GM21367 (cell line): ENCODE measurements at regions not wholly inside any gene's neighbourhood (a gene's known extent, or its start where the extent isn't known, plus 50 kb on each side); places are given as distances from the start of the nearest gene placed in this dataset.
"Not testable (repeated sequence)": the region's sequence is repeated elsewhere in the genome, so short reads cannot be mapped to it uniquely, and the experiment has no call there.

ENCODE experiments used
- ATAC-seq: cut with Tn5 transposase; IDR thresholded peaks from one replicate; pipeline ENCODE4 v1.9.1; 2021; ENCODE audit not compliant: unreplicated experiment

DNA sequence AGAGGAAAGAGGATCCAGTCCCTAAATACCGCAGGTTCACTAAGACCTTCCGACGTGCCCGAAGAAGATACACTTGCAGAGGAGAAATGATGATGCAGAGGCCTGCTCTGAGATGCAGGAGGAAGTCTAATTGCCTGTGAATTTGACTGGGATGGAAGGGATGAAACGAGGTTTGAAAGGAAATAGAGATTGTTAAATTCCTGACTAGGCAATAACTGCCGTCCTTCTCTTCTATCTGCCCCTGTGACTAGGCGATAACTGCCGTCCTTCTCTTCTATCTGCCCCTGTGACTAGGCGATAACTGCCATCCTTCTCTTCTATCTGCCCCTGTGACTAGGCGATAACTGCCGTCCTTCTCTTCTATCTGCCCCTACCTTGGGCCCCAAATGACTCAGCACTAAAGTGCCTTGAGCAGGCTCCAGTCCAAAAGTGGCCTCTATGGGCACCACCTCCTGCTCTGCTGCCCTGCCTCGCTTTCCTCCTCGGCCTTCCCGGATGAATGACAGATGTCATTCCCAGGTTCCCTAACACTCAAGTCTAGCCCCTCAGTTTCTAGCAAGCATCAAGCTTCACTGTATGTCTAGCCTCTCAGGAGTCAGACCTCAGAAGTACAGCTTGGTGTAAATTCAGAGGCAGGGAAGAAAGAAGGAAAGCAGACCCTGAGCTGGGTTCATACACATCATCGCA, 189.1 kb downstream of the FOXD4L6 start:
- ATAC-seq, result not testable (repeated sequence)

DNA sequence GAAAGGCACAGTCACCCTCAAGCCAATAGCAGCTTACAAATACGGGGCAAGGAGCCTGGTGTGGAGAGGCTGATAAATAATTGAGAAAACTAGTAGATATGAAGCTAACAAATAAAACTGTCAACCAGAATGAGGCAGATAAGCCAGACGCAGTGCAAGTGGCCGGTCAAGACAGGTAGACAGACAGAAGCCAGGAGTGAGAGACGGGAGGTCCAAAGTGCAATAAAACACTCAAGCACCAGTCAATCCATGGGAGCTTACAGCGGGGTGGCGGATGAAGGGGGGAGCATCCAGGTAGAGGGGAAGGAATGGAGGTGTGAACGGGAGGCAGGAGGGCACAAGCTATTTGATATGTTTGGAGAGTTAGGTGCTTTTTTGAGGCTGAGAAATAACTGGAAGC, 193.1 kb downstream of the FOXD4L6 start:
- ATAC-seq, result no peak

DNA sequence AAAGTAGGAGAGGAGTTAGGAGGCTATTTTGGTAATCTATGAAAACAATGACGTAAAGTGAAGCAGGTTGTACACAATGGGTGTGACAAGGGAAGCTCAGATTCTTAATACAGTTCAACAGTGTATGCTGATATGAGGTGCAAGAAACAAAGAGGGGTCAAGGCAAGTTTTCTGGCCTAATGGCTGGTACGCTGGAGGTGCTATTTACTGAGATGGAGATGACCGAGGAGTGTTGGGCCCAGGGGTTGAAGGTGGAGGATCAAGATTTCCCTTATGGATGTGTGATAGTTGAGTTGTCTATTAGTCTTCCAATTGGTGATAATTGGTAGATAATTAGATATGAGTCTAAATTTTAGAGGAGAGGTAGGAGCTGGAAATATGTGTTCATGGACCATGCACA, 194.0 kb downstream of the FOXD4L6 start:
- ATAC-seq, result not testable (repeated sequence)

DNA sequence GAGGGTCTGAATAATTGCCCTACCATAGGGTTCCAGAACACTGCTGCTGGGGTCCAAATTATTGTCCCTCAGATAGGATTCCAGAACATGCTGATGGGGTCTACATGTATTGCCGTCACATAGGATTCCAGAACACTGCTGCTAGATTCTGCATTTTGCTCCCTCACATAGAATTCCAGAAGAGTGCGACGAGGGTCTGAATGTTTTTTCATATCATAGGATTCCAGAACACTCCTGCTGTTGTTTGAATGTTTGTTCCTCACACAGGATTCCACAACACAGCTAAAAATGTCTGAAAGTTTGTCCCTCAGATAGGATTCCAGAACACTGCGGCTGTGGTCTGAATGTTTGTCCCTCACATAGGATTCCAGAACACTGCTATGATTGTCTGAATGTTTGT, 198.1 kb downstream of the FOXD4L6 start:
- not testable (repeated sequence) for ATAC-seq

DNA sequence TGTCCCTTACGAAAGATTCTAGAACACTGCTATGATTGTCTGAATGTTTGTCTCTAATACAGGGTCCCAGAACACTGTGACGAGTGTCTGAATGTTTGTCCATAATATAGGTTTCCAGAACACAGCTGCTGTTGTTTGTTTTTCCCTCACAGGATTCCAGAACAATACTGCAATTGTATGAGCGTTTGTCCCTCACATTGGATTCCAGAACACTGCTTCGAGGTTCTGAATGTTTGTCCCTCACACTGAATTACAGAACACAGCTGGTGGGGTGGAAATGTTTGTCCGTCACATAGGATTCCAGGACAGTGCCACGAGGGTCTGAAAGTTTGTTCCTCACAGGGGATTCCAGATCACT, 199.0 kb downstream of the FOXD4L6 start:
- ATAC-seq, result not testable (repeated sequence)

DNA sequence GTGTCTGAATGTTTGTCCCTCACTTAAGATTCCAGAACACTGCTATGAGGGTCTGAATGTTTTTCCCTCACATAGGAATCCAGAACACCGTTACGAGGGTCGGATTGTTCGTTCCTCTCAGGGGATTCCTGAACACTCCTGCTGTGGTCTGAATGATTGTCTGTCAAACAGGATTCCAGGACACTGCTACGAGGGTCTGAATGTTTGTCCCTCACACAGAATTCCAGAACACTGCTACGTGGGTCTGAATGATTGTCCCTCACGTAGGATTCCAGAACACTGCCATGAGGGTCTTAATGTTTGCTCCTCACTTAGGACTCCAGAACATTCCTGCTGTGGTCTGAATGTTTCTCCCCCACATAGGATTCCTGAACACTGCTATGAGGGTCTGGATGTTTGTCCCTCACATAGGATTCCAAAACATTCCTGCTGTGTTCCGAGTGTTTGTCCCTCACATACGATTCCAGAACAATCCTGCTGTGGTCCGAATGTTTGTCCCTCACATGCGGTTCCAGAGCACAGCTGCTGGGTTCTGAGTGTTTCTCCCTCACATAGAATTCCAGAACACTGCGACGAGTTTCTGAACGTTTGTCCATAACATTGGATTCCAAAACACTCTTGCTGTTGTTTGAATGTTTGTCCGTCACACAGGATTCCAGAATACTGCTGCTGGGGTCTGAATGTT, 199.5 kb downstream of the FOXD4L6 start:
- no peak for ATAC-seq

DNA sequence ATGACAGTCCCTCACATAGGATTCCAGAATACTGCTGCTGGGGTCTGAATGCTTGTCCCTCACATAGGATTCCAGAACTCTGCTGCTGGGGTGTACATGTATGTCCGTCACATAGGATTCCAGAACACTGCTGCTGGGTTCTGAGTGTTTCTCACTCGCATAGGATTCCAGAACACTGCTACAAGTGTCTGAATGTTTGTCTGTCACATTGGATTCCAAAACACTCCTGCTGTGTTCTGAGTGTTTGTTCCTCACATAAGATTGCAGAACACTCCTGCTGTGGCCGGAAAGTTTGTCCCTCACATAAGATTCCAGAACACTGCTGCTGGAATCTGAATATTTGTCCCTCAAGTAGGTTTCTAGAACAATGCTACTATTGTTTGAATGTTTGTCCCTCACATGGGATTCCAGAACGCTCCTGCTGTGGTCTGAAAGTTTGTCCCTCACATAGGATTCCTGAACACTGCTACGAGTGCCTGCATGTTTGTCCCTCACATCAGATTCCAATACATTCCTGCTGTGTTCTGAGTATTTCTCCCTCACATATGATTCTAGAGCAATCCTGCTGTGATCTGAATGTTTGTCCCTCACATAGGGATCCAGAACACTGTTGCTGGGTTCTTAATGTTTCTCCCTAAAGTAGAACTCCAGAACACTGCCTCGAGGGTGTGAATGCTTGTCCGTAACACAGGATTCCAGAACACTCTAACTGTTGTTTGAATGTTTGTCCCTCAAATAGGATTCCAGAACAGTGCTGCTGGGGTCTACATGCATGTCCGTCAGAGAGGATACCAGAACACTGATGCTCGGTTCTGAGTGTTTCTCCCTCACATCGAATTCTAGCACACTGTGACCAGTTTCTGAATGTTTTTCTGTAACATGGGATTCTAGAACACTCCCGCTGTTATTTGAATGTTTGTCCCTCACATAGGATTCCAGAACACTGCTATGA, 200.4 kb downstream of the FOXD4L6 start:
- ATAC-seq, result no peak

DNA sequence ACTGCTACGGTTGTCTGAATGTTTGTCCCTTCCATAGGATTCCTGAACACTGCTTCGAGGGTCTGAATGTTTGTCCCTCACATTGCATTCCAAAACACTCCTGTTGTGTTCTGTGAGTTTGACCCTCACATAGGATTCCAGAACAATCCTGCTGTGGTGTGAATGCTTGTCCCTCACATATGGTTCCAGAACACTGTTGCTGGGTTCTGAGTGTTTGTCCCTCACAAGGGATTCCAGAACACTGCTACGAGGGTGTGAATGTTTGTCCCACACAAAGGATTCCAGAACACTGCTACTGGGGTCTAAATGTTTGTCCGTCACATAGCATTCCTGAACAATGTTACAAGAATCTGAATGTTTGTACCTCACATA, 201.2 kb downstream of the FOXD4L6 start:
- no peak for ATAC-seq

DNA sequence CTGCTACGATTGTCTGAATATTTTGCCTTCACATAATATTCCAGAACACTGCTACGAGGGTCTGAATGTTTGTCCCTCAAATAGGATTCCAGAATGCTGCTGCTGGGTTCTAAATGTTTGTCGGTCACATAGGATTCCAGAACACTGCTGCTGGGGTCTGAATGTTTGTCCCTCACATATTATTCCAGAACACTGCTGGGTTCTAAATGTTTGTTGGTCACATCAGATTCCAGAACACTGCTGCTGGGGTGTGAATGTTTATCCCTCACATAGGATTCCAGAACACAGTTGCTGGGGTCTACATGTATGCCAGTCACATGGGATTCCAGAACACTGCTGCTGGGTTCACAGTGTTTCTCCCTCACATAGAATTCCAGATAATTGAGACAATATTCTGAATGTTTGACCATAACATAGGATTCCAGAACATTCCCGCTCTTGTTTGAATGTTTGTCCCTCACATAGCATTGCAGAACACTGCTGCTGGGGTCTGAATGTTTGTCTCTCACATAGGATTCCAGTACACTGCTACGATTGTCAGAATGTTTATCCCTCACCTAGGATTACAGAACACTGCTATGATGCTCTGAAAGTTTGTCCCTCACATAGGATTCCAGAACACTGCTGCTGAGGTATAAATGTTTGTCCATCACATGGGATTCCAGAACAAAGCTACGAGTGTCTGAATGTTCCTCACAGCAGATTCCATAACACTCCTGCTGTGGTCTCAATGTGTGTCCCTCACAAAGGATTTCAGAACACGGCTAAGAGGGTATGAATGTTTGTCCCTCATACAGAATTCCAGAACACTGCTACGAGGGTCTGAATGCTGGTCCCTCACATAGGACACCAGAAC, 201.8 kb downstream of the FOXD4L6 start:
- ATAC-seq, result no peak

DNA sequence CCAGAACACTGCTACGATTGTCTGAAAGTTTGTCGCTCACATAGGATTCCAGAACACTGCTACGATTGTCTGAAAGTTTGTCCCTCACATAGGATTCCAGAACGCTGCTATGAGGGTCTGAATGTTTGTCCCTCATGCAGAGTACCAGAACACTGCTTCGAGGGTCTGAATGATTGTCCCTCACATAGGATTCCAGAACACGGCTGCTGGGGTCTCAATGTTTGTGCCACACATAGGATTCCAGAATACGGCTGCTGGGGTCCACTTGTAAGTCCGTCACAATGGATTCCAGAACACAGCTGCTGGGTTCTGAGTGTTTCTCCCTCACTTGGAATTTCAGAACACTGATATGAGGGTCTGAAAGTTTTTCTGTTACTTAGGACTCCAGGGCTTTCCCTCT, 203.3 kb downstream of the FOXD4L6 start:
- no peak for ATAC-seq

DNA sequence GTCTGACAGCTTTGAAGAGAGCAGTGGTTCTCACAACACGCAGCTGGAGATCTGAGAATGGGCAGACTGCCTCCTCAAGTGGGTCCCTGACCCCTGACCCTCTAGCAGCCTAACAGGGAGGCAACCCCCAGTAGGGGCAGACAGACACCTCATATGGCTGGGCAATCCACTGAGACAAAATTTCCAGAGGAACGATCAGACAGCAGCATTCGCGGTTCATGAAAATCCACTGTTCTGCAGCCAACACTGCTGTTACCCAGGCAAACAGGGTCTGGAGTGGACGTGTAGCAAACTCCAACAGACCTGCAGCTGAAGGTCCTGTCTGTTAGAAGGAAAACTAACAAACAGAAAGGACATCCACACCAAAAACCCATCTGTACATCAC, 212.1 kb downstream of the FOXD4L6 start:
- not testable (repeated sequence) for ATAC-seq

DNA sequence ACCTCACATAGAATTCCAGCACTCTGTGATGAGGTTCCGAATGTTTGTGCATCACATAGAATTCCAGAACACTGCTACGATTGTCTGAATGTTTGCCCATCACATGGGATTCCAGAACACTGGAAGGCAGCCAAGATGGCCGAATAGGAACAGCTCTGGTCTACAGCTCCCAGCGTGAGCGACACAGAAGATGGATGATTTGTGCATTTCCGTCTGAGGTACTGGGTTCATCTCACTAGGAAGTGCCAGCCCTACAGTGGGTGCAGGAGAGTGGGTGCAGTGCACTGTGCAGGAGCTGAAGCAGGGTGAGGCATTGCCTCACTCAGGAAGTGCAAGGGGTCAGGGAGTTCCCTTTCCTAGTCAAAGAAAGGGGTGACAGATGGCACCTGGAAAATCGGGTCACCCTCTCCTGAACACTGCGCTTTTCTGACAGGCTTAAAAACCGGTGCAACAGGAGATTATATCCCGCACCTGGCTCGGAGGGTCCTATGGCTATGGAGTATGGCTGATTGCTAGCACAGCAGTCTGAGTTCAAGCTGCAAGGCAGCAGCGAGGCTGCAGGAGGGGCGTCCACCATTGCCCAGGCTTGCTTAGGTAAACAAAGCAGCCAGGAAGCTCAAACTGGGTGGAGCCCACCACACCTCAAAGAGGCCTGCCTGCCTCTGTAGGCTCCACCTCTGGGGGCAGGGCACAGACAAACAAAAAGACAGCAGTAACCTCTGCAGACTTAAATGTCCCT, 212.7 kb downstream of the FOXD4L6 start:
- not testable (repeated sequence) for ATAC-seq

DNA sequence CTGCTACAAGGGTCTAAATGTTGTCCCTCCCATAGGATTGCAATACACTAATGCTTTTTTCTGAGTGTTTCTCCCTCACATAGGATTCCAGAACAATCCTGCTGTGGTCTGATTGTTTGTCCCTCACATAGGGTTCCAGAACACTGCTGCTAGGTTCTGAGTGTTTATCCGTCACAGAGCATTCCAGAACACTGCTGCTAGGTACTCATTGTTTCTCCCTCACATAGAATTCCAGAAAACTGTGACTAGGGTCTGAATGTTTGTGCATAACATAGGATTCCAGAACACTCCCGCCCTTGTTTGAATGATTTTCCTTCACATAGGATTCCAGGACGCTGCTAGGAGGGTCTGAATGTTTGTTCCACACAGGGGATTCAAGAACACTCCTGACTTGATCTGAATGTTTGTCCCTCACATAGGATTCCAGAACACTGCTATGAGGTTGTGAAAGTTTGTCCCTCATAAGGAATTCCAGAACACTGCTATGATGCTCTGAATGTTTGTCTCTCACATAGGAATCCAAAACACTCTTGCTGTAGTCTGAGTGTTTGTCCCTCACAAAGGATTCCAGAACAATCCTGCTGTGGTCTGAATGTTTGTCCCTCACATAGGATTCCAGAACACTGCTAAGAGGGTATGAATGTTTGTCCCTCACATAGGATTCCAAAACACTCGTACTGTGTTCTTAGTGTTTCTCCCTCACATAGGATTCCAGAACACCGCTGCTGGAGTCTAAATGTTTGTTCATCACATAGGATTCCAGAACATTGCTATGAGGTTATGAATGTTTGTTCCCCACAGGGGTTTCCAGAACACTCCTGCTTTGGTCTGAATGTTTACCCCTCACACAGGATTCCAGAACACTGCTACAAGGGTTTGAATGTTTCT, 213.5 kb downstream of the FOXD4L6 start:
- no peak for ATAC-seq

DNA sequence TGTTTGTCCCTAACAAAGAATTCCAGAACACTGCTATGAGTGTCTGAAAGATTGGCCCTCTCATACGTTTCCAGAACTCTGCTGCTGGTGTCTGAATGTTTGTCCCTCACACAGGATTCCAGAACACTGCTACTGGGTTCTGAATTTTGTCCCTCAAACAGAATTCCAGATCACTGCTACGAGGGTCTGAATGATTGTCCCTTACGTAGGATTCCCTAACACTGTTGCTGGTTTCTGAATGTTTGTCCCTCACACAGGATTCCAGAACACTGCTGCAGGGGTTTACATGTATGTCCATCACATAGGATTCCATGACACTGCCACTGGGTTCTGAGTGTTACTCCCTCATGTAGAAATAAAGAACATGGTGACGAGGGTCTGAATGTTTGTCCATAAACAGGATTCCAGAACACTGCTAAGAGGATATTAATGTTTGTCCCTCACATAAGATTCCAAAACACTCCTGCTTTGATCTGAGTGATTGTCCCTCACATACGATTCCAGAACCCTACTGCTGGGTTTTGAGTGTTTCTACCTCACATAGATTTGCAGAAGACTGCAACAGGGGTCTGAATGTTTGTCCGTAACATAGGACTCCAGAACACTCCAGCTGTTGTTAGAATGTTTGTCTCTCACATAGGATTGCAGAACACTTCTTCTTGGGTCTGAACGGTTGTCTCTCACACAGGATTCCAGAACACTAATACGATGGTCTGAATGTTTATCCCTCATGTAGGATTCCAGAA, 214.4 kb downstream of the FOXD4L6 start:
- ATAC-seq, result no peak

DNA sequence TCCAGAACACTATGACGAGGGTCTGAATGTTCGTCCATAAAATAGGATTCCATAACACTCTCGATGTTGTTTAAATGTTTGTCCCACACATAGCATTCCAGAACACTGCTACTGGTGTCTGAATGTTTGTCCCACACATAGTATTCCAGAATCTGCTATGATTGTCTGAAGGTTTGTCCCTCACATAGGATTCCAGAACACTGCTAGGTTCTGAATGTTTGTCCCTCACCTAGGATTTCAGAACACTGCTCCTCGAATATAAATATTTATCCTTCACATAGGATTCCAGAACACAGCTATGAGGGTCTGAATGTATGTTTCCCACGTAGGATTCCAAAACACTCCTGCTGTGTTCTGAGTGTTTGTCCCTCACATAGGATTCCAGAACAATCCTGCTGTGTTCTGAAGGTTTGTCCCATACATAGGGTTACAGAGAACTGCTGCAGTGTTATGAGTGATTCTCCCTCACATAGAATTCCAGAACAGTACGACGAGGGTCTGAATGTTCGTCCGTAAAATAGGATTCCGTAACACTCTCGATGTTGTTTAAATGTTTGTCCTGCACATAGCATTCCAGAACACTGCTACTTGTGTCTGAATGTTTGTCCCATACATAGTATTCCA, 215.3 kb downstream of the FOXD4L6 start:
- ATAC-seq, result no peak

DNA sequence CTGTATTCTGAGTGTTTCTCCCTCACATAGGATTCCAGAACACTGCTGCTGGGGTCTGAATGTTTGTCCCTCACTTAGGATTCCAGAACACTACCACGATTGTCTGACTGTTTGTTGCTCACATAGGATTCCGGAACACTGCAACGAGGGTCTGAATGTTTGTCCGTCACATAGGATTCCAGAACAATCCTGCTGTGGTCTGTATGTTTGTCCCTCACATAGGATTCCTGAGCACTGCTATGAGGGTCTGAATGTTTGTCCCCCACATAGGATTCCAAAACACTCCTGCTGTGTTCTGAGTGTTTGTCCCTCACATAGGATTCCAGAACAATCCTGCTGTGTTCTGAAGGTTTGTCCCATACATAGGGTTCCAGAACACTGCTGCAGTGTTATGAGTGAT, 215.8 kb downstream of the FOXD4L6 start:
- not testable (repeated sequence) for ATAC-seq

DNA sequence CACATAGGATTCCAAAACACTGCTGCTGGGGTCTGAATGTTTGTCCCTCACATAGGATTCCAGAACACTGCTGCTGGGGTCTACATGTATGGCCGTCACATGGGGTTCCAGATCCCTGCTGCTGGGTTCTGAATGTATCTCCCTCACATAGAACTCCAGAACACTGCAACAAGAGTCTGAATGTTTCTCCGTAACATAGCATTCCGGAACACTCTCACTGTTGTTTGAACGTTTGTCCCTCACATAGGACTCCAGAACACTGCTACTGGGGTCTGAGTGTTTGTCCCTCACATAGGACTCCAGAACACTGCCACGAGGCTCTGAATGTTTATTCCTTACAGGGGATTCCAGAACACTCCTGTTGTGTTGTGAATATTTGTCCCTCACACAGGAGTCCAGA, 216.8 kb downstream of the FOXD4L6 start:
- no peak for ATAC-seq

DNA sequence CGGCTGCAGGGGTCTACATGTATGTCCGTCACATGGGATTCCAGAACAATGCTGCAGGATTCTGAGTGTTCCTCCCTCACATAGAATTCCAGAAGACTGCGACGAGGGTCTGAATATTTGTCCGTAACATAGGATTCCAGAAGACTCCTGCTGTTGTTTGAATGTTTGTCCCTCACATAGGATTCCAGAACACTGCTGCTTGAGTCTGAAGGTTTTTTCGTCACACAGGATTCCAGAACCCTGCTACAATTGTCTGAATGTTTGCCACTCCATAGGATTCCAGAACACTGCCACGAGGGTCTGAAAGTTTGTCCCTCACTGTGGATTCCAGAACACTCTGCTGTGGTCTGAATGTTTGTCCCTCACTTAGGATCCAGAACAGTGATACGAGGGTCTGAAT, 217.5 kb downstream of the FOXD4L6 start:
- not testable (repeated sequence) for ATAC-seq
